Thyroid gland (tissue), 4 donors: ENCODE measurements at regions not wholly inside any gene's neighbourhood (a gene's known extent, or its start where the extent isn't known, plus 50 kb on each side); places are given as distances from the start of the nearest gene placed in this dataset.

Source experiments
- DNase-seq, 2 donors: peaks; one replicate each; pipeline ENCODE4 v3.0.0-alpha.2; 2019
- H3K27ac ChIP-seq, 3 donors: fragments of 200-600 bp; sonication (generic); 1 replicate in 2 of 3; 2 replicates in 1 of 3; pipeline ENCODE4 v1.5.1; 2016 to 2019; ENCODE audit warnings: mild to moderate bottlenecking in 1 of 3, moderate library complexity in 1 of 3
- H3K27me3 ChIP-seq: fragments of 200-600 bp; sonication (generic); one replicate; pipeline ENCODE4 v1.5.1; 2019
- H3K36me3 ChIP-seq, 2 donors: fragments of 200-600 bp; sonication (generic); one replicate each; pipeline ENCODE4 v1.5.1; 2016 to 2019
- H3K4me1 ChIP-seq, 2 donors: fragments of 200-600 bp; sonication (generic); one replicate each; pipeline ENCODE4 v1.5.1; 2017 to 2019
- H3K4me3 ChIP-seq, 3 donors: fragments of 200-600 bp; sonication (generic); replicated peaks in 1 of 3; 1 replicate in 2 of 3; 2 replicates in 1 of 3; pipeline ENCODE4 v1.5.1; 2016; ENCODE audit warnings: mild to moderate bottlenecking in 1 of 3
- H3K9me3 ChIP-seq: fragments of 200-600 bp; sonication (generic); one replicate; pipeline ENCODE4 v1.5.1; 2017
- POLR2A ChIP-seq, 2 donors: fragments of 450-650 bp; IDR thresholded peaks; one replicate each; pipeline ENCODE4 v1.6.1; 2017; ENCODE audit warnings: antibody characterized with exemption in 2 of 2, mild to moderate bottlenecking in 2 of 2, moderate library complexity in 1 of 2
- WGBS, 2 donors: methylation state at CpG; one replicate each; pipeline ENCODE4 v1.1.5; 2017; 5-methylcytosine and 5-hydroxymethylcytosine counted together
- intact Hi-C: fragments of 100-400 bp; cut with DNase I; formaldehyde crosslinking; loops from one replicate; pipeline ENCODE4 v1.15.1; 2023
- TF ChIP-seq, protein P1 (sequence below), 6 experiments: fragments of 200-600 bp in 3 of 6; fragments of 450-650 bp in 3 of 6; sonication (generic) in 3 of 6; IDR thresholded peaks; one replicate each; pipeline ENCODE4 v1.5.1; 2016 to 2019; ENCODE audit warnings: antibody characterized with exemption in 6 of 6, mild to moderate bottlenecking in 2 of 6, inconsistent platforms in 1 of 6, moderate library complexity in 1 of 6

DNA sequence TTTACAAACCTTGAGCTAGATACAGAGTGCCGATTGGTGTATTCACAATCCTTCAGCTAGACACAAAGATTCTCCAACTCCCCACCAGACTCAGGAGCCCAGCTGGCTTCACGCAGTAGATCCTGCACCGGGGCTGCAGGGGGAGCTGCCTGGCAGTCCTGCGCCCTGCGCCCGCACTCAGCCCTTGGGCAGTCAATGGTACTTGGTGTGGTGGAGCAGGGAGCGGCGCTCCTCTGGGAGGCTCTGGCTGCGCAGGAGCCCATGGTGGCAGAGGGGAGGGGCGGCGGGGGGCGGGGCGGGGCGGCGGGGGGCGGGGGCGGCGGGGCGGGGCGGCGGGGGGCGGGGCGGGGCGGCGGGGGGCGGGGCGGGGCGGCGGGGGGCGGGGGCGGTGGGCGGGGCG lies 923.4 kb downstream of the SOCS6 start:
- DNase-seq = no peak
- H3K36me3 ChIP-seq = no peaks in the 10 kb centered on the region
- intact Hi-C loops = no loop called here
- no peak overlapping the region for H3K27ac ChIP-seq
- H3K4me1 ChIP-seq = no peaks in the 10 kb centered on the region
- H3K27me3 ChIP-seq = no peaks in the 10 kb centered on the region
- H3K4me3 ChIP-seq = no peak overlapping the region
- no peak for TF ChIP-seq POLR2A (IDR thresholded peaks at IDR 0.05)
- TF ChIP-seq, protein P1, sequence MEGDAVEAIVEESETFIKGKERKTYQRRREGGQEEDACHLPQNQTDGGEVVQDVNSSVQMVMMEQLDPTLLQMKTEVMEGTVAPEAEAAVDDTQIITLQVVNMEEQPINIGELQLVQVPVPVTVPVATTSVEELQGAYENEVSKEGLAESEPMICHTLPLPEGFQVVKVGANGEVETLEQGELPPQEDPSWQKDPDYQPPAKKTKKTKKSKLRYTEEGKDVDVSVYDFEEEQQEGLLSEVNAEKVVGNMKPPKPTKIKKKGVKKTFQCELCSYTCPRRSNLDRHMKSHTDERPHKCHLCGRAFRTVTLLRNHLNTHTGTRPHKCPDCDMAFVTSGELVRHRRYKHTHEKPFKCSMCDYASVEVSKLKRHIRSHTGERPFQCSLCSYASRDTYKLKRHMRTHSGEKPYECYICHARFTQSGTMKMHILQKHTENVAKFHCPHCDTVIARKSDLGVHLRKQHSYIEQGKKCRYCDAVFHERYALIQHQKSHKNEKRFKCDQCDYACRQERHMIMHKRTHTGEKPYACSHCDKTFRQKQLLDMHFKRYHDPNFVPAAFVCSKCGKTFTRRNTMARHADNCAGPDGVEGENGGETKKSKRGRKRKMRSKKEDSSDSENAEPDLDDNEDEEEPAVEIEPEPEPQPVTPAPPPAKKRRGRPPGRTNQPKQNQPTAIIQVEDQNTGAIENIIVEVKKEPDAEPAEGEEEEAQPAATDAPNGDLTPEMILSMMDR (IDR thresholded peaks at IDR 0.05) = no peak
- H3K9me3 ChIP-seq = no peaks in the 10 kb centered on the region
- WGBS, 2 donors = 98 to 100% methylated on average over 1 to 8 of the region's 33 CpGs

- Histone ChIP-seq H3K9me3 (no peaks in the 10 kb centered on the region), H3K4me3 (no peak overlapping the region), H3K36me3 (no peaks in the 10 kb centered on the region), H3K4me1 (no peaks in the 10 kb centered on the region), H3K27ac (no peak overlapping the region), H3K27me3 (no peaks in the 10 kb centered on the region)
- no peak for DNase-seq
- no peak for TF ChIP-seq POLR2A (IDR thresholded peaks at IDR 0.05)
- TF ChIP-seq, protein P1 (IDR thresholded peaks at IDR 0.05) = no peak
- WGBS, 2 donors = 58 to 59% methylated on average over 2 of the region's 2 CpGs
- intact Hi-C loops = no loop called here
These were observed 921.1 kb downstream of the SOCS6 start for GRCh38 chr18:71209944-71210343.

DNA sequence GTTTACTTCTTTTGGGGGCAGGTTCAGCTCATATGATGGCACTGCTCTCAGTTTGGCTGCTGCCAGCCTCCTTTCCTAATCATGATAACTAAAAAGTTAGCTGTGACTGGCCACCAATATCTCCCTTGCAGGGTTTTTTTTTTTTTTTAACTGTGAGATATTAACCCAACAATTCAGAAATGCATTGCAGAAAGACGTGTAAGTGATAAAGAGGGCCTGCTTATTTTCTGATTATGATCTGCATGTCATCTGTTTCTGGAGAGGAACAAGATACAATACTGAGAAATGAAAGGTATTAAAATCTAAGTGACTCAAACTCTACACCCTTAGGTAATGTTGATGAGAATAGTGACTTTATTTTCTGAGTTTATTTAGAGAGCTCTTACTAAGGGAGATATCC lies 905.6 kb downstream of the SOCS6 start:
- H3K4me3 ChIP-seq = no peak overlapping the region
- WGBS, 2 donors = 77 to 80% methylated on average over 1 of the region's 1 CpG
- no peak for TF ChIP-seq POLR2A (IDR thresholded peaks at IDR 0.05)
- TF ChIP-seq, protein P1 (IDR thresholded peaks at IDR 0.05) = no peak

GRCh38 chr18:71189581-71189980 lies 900.7 kb downstream of the SOCS6 start:
- Histone ChIP-seq H3K27me3 (no peaks in the 10 kb centered on the region), H3K9me3 (no peaks in the 10 kb centered on the region), H3K4me3 (no peak overlapping the region), H3K36me3 (no peaks in the 10 kb centered on the region), H3K27ac (no peak overlapping the region), H3K4me1 (no peaks in the 10 kb centered on the region)
- DNase-seq = no peak
- TF ChIP-seq, protein P1 (IDR thresholded peaks at IDR 0.05) = no peak
- no peak for TF ChIP-seq POLR2A (IDR thresholded peaks at IDR 0.05)
- 94 to 96% methylated on average over 3 of the region's 3 CpGs for WGBS, 2 donors
- intact Hi-C loops = no loop called here

More for the DNA sequence above, 905.6 kb downstream of the SOCS6 start:
- Histone ChIP-seq H3K36me3 (no peaks in the 10 kb centered on the region), H3K9me3 (no peaks in the 10 kb centered on the region), H3K4me1 (no peaks in the 10 kb centered on the region), H3K27me3 (no peaks in the 10 kb centered on the region), H3K27ac (no peak overlapping the region)
- DNase-seq = no peak
- intact Hi-C loops = no loop called here

DNA sequence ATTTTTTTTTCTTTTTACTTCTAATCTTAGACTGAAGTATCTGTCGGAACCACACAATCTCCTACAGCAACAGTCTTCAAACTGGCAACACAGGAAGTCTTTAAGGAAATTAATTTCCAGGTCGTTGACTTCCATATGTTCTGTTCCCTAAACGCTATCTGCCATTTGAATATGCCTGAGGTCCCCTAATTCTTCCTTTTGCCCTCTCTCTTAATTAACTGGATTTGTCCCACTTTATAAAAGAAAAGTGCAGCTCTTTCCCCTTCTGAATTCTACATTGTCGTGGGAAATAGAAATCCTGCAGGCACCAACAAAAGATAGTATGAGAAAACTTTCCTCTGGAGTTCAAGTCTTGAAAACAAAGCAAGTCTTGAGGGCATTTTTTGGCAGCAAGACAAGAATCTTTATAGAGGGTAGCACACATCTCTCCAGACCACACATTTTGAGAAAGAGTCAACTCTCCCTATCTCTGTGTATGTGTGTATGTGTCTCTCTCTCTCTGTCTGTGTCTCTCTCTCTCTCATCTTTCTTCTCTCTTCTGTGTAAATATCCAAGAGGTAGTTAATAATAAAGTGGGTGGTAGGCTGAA lies 879.8 kb downstream of the SOCS6 start:
- intact Hi-C loops = no loop called here
- no peak overlapping the region for H3K4me3 ChIP-seq
- H3K4me1 ChIP-seq = no peaks in the 10 kb centered on the region
- DNase-seq = no peak
- no peaks in the 10 kb centered on the region for H3K9me3 ChIP-seq
- no peak overlapping the region for H3K27ac ChIP-seq
- no peaks in the 10 kb centered on the region for H3K36me3 ChIP-seq
- TF ChIP-seq POLR2A (IDR thresholded peaks at IDR 0.05) = no peak
- TF ChIP-seq, protein P1 (IDR thresholded peaks at IDR 0.05) = no peak
- no peaks in the 10 kb centered on the region for H3K27me3 ChIP-seq
- 27 to 34% methylated on average over 4 of the region's 4 CpGs for WGBS, 2 donors
